HG03064 (cell line): ENCODE measurements at regions not wholly inside any gene's neighbourhood (a gene's known extent, or its start where the extent isn't known, plus 50 kb on each side); places are given as distances from the start of the nearest gene placed in this dataset.

Experiments used
- ATAC-seq: cut with Tn5 transposase; IDR thresholded peaks from one replicate; pipeline ENCODE4 v1.9.1; 2021; ENCODE audit warnings: low read depth; ENCODE audit not compliant: unreplicated experiment

DNA sequence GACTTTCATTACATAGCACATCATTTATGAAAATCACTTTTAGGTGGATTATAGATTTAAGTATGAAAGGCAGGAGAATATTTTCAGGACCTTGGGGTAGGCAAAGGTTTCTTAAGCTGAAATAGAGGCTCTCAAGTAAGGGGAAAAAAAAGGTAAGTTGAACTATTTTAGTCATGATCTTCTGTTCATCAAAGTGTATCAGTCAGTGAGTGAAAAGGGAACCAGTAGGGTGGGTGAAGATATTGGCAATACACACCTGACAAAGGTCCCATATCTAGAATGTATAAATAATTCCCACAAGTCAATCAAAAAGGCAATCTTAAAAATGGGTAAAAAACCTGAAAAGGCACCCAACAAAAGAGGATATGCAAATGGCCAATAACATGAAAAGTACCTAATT lies 218.6 kb downstream of the KLF13 start:
- ATAC-seq = no peak

DNA sequence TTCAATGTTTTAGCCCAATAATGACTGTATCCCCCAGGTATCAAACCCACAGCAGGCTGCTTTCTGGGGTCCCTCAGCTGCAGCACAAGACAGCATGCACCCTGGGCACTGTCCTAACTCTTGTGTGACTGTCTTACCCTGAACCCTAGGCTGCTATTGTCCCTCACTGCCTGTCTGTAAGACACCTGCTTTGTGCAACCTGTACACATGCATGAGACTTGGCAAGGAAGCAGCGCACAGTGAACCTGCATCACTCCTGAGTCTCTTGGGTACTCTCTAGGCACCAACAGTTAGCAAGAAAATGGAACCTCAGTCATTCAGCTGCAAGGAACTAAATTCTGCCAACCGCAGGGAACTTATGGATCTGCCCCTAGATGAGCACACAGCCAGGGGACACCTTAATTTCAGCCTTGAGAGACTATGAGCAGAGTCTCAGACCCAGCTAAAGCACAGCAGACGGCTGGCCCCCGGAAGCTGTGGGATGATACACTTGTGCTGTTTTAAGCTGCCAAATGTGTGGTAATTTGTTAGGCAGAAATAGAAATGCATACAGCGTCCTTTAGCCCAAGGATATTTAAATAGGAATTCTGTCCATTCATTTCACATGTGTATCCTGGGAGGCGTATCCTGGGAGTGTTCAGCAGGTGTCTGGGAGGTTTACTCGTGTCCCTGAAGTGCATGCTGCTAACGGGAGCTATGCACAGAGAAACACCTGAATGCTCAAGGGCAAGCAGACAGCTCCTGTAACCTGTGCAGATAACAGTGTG lies 223.8 kb downstream of the KLF13 start:
- no peak for ATAC-seq

DNA sequence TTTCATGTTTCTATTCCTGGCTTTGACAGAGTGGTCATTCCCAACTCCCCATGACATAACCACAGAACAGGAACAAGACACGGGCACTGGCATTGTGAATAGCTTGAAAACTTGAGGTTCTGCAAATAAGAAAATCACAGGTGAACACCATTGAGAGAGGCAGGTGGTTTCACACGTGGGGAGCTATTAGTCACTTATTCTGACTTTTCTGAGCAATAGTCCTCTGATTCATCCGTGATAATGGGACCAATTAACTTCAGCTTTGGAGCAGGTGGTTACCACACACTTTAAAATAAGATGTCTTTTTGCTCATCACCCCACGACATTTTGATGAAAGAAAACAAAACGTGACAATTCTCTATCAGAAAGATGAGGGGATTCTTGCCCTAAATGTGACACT lies 224.7 kb downstream of the KLF13 start:
- no peak for ATAC-seq

GRCh38 chr15:31552482-31553099 lies 226.0 kb downstream of the KLF13 start:
- no peak for ATAC-seq

DNA sequence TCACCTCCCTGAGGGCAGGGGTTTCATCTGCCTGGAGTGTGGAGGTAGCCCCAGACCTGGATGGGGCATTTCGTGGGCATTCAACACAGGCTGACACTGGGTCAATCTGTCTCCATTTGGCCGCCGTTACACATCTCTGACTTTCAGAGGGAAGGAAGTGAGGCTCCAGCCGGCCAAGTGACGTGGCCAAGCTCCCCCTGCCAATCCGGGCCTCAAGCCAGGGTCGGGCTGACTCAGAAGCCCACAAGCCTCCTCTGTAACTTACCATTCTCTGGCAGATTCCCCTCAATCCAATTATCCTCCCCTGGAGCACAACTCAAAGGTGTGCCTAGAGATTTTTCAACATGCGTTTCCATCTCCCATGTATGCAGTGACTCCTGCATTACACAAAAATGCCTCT lies 227.6 kb downstream of the KLF13 start:
- no peak for ATAC-seq

DNA sequence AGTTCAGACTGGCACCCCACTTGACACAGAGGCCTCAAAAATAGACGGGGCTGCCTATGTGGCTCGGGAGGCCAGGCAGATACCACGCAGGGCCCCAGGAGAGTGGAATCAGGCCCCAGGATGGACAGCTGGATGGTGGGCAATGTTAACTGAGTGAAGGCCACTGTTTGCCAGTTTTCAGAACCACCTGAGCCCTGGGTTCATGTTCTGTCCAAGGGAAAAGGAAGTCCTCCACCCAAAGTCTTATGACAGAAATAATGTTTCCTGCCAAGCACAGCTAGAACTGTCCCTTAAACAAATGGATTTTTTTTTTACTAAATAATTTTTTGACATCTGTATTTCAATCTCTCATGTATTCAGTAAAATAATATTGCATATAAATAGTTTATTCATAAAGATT lies 228.4 kb downstream of the KLF13 start:
- no peak for ATAC-seq

DNA sequence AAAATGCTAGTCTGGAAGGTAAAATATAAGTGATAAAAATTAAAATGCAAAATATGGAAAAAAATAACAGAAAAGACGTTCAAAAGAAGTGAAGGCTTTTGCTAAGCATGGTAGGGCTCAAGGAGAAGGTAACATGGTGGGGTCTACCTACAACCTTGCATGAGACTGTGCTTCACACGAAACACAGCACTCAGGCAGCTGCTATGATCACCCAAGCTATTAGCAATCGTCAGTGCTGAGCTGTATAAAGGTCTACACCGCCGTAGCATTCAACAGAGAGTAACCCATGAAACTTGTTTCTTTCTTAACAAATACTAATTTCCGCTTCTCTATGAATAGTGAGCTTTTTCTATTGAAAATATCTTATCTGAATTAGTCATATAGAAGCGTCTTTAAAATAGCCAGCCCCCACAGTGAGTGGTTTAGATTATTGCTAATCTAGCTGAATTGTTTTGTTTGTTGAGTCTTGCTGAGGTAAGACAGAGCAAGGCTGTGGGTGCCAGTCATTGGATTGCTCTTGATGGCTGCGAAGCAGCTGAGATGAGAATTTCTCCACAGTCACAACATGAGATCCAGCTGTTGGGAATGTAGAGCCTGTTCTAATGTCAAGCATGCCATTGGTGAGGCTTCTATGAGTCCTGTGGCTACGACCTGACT lies 230.0 kb downstream of the KLF13 start:
- no peak for ATAC-seq

DNA sequence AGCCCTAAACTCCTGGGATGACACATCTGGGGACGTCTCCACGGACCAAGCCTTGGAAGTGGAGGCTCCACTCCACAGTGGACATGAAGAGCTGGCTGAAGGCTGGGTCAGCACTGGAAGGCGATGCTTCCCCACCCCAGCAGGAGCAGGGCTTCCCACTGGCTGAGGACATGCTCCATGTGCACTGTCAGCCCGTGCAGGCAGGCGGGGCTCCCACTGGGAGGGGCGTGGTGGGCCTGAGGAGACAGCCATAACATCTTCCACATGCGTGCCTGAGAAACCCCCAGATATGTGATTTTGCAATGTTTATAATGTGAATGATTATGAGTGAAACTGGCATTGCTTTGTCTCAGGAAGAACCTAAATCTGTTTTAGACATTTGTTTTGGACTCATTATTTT lies 231.3 kb downstream of the KLF13 start:
- no peak for ATAC-seq

GRCh38 chr15:31558840-31559239 lies 232.2 kb downstream of the KLF13 start:
- no peak for ATAC-seq

DNA sequence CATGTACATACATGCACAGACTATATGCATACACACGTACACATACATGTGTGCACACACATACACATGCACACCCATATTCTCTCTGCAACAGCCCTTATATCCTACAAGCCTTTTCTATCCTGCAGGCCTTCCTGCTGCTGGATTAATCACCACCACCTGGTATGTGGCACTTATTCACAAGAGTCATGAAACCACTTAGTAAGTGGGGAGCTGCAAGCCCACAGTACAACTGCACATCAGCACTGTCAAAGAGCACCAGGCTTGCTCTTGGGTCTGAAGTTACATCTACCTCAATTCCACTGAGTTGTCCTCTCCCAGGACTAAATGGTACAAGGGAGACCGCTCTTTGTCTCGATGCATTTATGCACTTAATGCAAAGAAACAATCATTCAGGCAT lies 233.2 kb downstream of the KLF13 start:
- ATAC-seq = no peak

- ATAC-seq = no peak
Measured at GRCh38 chr15:31560643-31561042, 234.0 kb downstream of the KLF13 start.

- ATAC-seq = no peak
Measured at GRCh38 chr15:31561156-31561555, 234.5 kb downstream of the KLF13 start.

GRCh38 chr15:31563001-31563400 lies 236.4 kb downstream of the KLF13 start:
- ATAC-seq = no peak

- no peak for ATAC-seq
Measured at GRCh38 chr15:31563421-31563820, 236.8 kb downstream of the KLF13 start.

DNA sequence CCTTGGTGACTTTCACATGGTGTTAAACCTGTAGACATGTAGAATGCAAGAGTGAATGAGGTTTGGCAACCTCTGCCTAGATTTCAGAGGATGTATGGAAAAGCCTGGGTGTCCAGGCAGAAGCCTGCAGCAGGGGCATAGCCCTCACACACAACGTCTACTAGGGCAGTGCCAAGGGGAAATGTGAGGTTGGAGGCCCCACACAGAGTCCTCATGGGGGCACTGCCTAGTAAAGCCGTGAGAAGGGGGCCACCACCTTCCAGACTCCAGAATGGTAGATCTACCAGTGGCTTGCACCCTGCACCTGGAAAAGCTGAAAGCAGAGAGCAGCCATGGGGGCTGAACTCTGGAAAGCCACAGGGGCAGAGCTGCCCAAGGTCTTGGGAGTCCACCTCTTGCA lies 241.2 kb downstream of the KLF13 start:
- ATAC-seq = no peak

- no peak for ATAC-seq
Measured at GRCh38 chr15:31569836-31570235, 243.2 kb downstream of the KLF13 start.

- ATAC-seq = no peak
Measured at GRCh38 chr15:31570591-31570990, 244.0 kb downstream of the KLF13 start.

DNA sequence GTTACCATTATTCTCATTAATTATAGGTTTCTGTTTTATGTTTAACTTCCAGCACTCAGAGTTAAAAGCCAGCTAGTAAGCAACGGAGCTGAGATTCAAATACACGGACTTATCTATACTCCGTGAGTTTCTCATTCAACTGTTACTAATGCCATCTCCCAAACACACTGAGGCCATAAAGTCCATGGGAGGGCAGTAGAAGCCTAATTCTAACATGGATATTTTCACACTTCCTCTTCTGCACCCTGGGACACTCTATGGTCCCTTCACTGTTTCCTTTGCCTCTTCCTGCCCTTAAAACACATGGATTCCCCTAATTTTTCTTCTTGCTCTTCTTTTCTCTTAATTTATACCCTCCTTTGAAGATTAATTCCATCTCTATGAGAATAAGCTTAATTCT lies 245.0 kb downstream of the KLF13 start:
- ATAC-seq = no peak

GRCh38 chr15:31573759-31574158 lies 247.1 kb downstream of the KLF13 start:
- no peak for ATAC-seq

GRCh38 chr15:31574766-31575165 lies 248.1 kb downstream of the KLF13 start:
- ATAC-seq = no peak

DNA sequence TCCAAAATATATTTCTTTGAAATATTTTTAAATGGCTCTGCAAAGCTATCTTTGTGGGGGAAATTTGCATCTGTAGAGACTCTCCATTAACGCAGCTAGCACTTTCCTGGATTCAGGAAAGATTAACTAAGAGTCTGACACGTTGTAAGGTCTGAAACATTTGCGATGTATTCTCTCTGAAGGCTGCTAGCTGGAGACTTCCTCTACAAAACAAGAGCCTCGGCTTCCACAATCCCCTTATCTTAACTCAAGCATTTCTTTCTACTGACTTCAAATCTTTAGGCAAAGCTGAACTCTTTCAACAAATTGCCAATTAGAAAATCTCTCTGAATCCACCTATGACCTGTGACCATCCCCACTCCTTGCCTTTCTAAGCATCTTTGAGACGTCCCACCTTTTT lies 250.5 kb downstream of the KLF13 start:
- ATAC-seq = no peak

DNA sequence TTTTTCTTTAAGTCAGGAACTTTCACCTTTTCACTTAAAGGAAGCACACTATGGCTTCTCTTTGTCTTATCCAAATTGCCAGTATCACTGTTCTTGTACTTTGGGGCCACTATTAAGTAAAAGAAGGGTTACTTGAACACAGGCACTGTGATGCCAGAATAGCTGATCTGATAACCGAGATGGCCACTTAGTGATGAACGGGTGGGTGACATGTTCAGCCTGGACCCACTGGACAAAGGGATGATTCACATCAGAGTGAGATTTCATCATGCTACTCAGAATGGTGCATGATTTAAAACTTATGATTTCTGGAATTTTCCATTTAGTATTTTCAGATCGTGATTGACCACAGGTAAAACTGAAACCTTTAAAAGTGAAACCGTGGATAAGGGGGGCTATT lies 252.6 kb downstream of the KLF13 start:
- no peak for ATAC-seq
